Body of pancreas (tissue), 4 donors: ENCODE measurements at regions not wholly inside any gene's neighbourhood (a gene's known extent, or its start where the extent isn't known, plus 50 kb on each side); places are given as distances from the start of the nearest gene placed in this dataset.
A peak's percentile ranks its signal among the peaks of the same experiment; 100 is the strongest.

ENCODE experiments used
- ATAC-seq: fragments of 150-250 bp; one replicate; pipeline ENCODE4 v1.9.1; 2016
- DNase-seq, 4 donors: peaks; one replicate each; pipeline ENCODE4 v3.0.0-alpha.2; 2019
- H3K27ac ChIP-seq, 4 donors: fragments of 200-600 bp; sonication (generic); 1 replicate in 3 of 4; 2 replicates in 1 of 4; pipeline versions ENCODE4 v1.5.1 to v1.6.1; 2016 to 2019; ENCODE audit warnings: mild to moderate bottlenecking in 1 of 4, mixed read lengths in 1 of 4, moderate library complexity in 1 of 4
- H3K27me3 ChIP-seq, 2 donors: fragments of 200-600 bp; sonication (generic); one replicate each; pipeline ENCODE4 v1.6.0; 2016; ENCODE audit warnings: mild to moderate bottlenecking in 1 of 2
- H3K36me3 ChIP-seq, 2 donors: fragments of 200-600 bp; sonication (generic); replicated peaks in 1 of 2; 2 replicates each; pipeline ENCODE4 v1.5.1; 2016; ENCODE audit warnings: low read depth in 2 of 2; ENCODE audit not compliant: insufficient read depth in 1 of 2
- H3K4me1 ChIP-seq: fragments of 200-600 bp; sonication (generic); one replicate; pipeline ENCODE4 v1.6.0; 2016
- H3K4me3 ChIP-seq, 2 donors: fragments of 200-600 bp; sonication (generic); 1 replicate in 1 of 2; 2 replicates in 1 of 2; pipeline ENCODE4 v1.5.1; 2016 to 2019
- H3K9me3 ChIP-seq, 3 donors: fragments of 200-600 bp; sonication (generic); 1 replicate in 2 of 3; 2 replicates in 1 of 3; pipeline ENCODE4 v1.5.1; 2016
- CTCF ChIP-seq, 7 experiments: fragments of 450-650 bp in 4 of 7; fragments of 200-600 bp in 3 of 7; sonication (generic) in 3 of 7; IDR thresholded peaks; one replicate each; pipeline ENCODE4 v1.5.1; 2016 to 2019; ENCODE audit warnings: antibody characterized with exemption in 7 of 7
- POLR2A ChIP-seq, 3 donors: fragments of 450-650 bp; IDR thresholded peaks; one replicate each; pipeline ENCODE4 v1.6.1; 2016; ENCODE audit warnings: antibody characterized with exemption in 3 of 3, mild to moderate bottlenecking in 2 of 3
- WGBS, 2 donors: methylation state at CpG; one replicate each; pipeline ENCODE4 v1.1.5; 2017; 5-methylcytosine and 5-hydroxymethylcytosine counted together
- intact Hi-C: fragments of 100-400 bp; cut with DNase I; formaldehyde crosslinking; loops from one replicate; pipeline ENCODE4 v1.15.1; 2023

- no peaks in the 10 kb centered on the region for H3K9me3 ChIP-seq
- H3K27ac ChIP-seq = no peak overlapping the region
- WGBS, 2 donors = 73 to 75% methylated on average over 2 of the region's 2 CpGs
- H3K4me1 ChIP-seq = no peaks in the 10 kb centered on the region
- DNase-seq = no peak
- ATAC-seq = no peak
- TF ChIP-seq POLR2A (IDR thresholded peaks at IDR 0.05) = no peak
- TF ChIP-seq CTCF (IDR thresholded peaks at IDR 0.05) = no peak
- H3K36me3 ChIP-seq = no peaks in the 10 kb centered on the region
- no peaks in the 10 kb centered on the region for H3K27me3 ChIP-seq
- intact Hi-C loops = no loop called here
- H3K4me3 ChIP-seq = no peak overlapping the region
These were observed 396.7 kb downstream of the KCTD16 start for GRCh38 chr5:144567421-144567780.

- Histone ChIP-seq H3K36me3 (no peaks in the 10 kb centered on the region), H3K27ac (no peak overlapping the region), H3K4me3 (no peak overlapping the region), H3K9me3 (no peaks in the 10 kb centered on the region), H3K4me1 (no peaks in the 10 kb centered on the region), H3K27me3 (no peaks in the 10 kb centered on the region)
- DNase-seq (no peak), ATAC-seq (no peak)
- WGBS, 2 donors = 89% methylated on average over 3 of the region's 3 CpGs
- TF ChIP-seq POLR2A (IDR thresholded peaks at IDR 0.05) (no peak), CTCF (IDR thresholded peaks at IDR 0.05) (no peak)
- intact Hi-C loops = no loop called here
These were observed 396.2 kb downstream of the KCTD16 start for GRCh38 chr5:144566747-144567420.

- Histone ChIP-seq H3K9me3 (no peaks in the 10 kb centered on the region), H3K27me3 (no peaks in the 10 kb centered on the region), H3K4me3 (no peak overlapping the region), H3K36me3 (no peaks in the 10 kb centered on the region), H3K4me1 (peaks cover 7% of the 10 kb centered on the region), H3K27ac (no peak overlapping the region)
- intact Hi-C loops = no loop called here
- WGBS, 2 donors = 21 to 25% methylated on average over 3 of the region's 3 CpGs
- peak; percentile 66 for ATAC-seq
- TF ChIP-seq POLR2A (IDR thresholded peaks at IDR 0.05) (no peak), CTCF (IDR thresholded peaks at IDR 0.05) (no peak)
- peak; percentile 53 to 78 (median 74) for DNase-seq
These were observed 378.9 kb downstream of the KCTD16 start for GRCh38 chr5:144549580-144549979.

- 63 to 84% methylated on average over 2 of the region's 2 CpGs for WGBS, 2 donors
- DNase-seq (no peak), ATAC-seq (no peak)
- no peak overlapping the region for H3K4me3 ChIP-seq
- no peaks in the 10 kb centered on the region for H3K36me3 ChIP-seq
- no peak for TF ChIP-seq POLR2A (IDR thresholded peaks at IDR 0.05)
- TF ChIP-seq CTCF (IDR thresholded peaks at IDR 0.05) = no peak
- no peak overlapping the region for H3K27ac ChIP-seq
- no peaks in the 10 kb centered on the region for H3K27me3 ChIP-seq
- intact Hi-C loops = no loop called here
- no peaks in the 10 kb centered on the region for H3K9me3 ChIP-seq
- H3K4me1 ChIP-seq = peaks cover 7% of the 10 kb centered on the region
These were observed 378.3 kb downstream of the KCTD16 start for GRCh38 chr5:144548936-144549335.

- 93 to 96% methylated on average over 1 of the region's 1 CpG for WGBS, 2 donors
- H3K4me1 ChIP-seq = peaks cover 7% of the 10 kb centered on the region
- no peak overlapping the region for H3K4me3 ChIP-seq
- peak; percentile 4 for ATAC-seq
- no peaks in the 10 kb centered on the region for H3K36me3 ChIP-seq
- H3K27ac ChIP-seq = no peak overlapping the region
- TF ChIP-seq POLR2A (IDR thresholded peaks at IDR 0.05) (no peak), CTCF (IDR thresholded peaks at IDR 0.05) (no peak)
- no peak for DNase-seq
- H3K27me3 ChIP-seq = no peaks in the 10 kb centered on the region
- intact Hi-C loops = no loop called here
- no peaks in the 10 kb centered on the region for H3K9me3 ChIP-seq
These were observed 376.4 kb downstream of the KCTD16 start for GRCh38 chr5:144547098-144547499.
